ENCODE measurements at regions not wholly inside any gene's neighbourhood (a gene's known extent, or its start where the extent isn't known, plus 50 kb on each side); places are given as distances from the start of the nearest gene placed in this dataset.

DNA sequence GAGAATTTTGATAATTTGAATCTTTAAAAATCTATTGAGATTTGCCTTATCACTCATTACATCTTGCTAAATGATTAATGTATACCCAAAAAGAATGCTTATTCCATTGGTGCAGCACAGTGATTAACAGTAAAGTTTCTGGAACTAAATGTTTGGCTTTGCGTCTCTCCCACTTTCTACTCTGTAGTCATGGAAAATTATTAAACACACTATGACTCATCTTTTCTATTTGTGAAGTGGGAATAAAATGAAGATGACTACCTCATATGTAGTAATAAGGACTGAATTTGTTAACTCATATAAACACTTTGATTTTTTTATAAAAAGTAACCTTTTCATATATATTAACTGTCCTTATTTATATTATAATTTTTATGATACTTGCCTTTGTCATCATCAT lies 118.1 kb downstream of the RERGL start:
- DNase-seq (ENCODE audit: low read depth) = no peak
- H3K4me3 ChIP-seq (ENCODE audit: low read depth, low read length) = no peak overlapping the region
- TF ChIP-seq, protein P1, sequence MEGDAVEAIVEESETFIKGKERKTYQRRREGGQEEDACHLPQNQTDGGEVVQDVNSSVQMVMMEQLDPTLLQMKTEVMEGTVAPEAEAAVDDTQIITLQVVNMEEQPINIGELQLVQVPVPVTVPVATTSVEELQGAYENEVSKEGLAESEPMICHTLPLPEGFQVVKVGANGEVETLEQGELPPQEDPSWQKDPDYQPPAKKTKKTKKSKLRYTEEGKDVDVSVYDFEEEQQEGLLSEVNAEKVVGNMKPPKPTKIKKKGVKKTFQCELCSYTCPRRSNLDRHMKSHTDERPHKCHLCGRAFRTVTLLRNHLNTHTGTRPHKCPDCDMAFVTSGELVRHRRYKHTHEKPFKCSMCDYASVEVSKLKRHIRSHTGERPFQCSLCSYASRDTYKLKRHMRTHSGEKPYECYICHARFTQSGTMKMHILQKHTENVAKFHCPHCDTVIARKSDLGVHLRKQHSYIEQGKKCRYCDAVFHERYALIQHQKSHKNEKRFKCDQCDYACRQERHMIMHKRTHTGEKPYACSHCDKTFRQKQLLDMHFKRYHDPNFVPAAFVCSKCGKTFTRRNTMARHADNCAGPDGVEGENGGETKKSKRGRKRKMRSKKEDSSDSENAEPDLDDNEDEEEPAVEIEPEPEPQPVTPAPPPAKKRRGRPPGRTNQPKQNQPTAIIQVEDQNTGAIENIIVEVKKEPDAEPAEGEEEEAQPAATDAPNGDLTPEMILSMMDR (conservative IDR thresholded peaks at IDR 0.05; ENCODE audit: low read depth, low read length) = no peak

DNA sequence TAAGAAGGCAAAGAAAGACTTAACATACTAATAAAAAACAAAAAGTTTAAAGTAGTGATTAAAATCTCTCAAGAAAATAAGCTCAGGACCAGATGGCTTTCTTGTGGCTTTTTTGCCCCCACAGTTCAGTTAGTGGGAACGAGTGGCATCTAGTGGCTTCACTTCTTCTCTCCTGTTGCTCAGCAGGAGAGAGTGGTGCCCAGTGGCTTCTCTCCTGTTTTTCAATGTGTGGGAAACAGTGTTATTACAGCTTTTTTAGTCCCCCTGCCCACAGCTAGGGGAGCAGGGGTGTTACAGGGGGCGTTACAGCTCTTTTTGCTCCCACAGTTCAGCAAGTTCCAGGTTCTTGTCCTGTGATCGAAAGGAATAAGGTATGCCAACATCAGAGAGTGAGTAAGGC lies 135.2 kb downstream of the RERGL start:
- H3K4me3 ChIP-seq (ENCODE audit: low read depth, low read length) = no peak overlapping the region
- TF ChIP-seq, protein P1 (conservative IDR thresholded peaks at IDR 0.05; ENCODE audit: low read depth, low read length) = peak; percentile 13
- DNase-seq (ENCODE audit: low read depth) = no peak

DNA sequence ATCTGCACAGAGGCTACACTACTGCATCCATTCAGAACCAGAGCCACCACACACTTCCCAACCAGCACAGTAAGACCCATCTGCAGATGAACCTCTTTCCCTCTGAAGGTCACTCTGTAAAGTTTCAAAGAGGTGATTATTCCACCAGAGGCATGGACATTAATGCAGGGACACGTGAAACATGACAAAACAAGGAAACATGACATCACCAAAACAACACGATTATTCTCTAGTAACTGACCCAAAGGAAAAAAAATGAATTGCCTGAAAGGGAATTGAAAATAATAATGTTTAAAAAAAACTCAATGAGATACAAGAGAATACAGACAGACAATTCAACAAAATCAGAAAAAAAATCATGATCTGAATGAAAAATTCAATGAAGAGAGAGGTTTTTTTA lies 139.1 kb downstream of the RERGL start:
- no peak for DNase-seq (ENCODE audit: low read depth)
- TF ChIP-seq, protein P1 (conservative IDR thresholded peaks at IDR 0.05; ENCODE audit: low read depth, low read length) = no peak
- H3K4me3 ChIP-seq (ENCODE audit: low read depth, low read length) = no peak overlapping the region

DNA sequence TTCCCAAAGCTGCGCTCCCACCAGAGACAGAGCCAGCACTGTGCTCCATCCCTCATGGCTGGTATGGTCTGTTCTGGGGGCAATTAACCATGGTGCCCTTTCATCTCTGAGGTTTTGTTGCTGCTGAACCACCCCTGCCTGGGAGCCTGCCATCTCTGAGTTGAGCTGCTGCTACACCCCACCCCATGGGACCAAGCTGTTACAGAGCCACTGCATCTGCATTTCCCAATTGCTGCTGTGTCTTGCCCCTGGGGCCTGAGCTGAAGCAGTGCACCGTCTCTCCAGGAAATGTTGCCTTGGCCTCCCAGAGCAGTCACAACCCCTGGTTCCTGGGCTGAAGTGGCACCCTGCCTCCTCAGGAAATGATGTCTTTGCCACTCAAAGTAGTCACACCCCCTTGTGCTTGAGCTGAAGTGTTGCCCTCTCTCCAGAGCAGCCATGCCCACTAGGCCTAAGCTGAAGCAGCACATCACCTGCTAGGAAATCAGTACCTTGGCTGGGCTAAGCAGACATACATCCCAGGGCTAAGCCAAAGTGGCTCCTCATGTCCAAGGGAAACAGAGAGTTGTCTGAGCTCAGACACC lies 140.3 kb downstream of the RERGL start:
- TF ChIP-seq, protein P1 (conservative IDR thresholded peaks at IDR 0.05; ENCODE audit: low read depth, low read length) = no peak
- H3K4me3 ChIP-seq (ENCODE audit: low read depth, low read length) = no peak overlapping the region
- no peak for DNase-seq (ENCODE audit: low read depth)

DNA sequence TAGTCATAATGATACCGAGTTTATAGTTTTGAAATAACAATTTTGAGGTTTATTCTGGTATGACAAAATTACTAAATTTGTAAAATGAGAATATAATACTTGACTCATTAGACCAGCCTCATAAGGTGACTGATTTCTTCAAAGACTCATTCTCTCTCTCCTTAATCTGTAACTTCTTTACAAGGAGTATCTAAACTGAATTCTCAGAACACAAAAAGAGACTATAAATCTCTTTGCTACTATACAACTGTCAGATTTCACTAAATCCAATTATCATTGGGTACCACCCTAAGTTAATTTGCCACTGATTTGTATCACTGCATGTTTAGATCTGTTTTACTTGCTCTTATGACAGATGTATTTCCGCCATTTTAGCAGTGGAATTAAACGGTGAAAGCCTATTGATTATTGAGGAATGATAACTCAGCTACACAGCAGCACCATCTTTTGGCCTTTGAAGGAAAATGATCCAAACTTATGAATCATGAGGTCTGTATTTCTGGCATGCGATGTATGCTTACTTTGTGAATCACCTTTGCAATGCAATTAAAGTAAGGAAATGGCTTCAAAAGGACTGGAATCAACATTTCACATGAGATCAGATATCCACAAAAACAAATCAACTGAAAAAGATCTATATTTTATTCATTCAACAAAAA lies 161.2 kb downstream of the RERGL start:
- H3K4me3 ChIP-seq (ENCODE audit: low read depth, low read length) = no peak overlapping the region
- TF ChIP-seq, protein P1 (conservative IDR thresholded peaks at IDR 0.05; ENCODE audit: low read depth, low read length) = peak; percentile 42
- DNase-seq (ENCODE audit: low read depth) = peak; percentile 53

DNA sequence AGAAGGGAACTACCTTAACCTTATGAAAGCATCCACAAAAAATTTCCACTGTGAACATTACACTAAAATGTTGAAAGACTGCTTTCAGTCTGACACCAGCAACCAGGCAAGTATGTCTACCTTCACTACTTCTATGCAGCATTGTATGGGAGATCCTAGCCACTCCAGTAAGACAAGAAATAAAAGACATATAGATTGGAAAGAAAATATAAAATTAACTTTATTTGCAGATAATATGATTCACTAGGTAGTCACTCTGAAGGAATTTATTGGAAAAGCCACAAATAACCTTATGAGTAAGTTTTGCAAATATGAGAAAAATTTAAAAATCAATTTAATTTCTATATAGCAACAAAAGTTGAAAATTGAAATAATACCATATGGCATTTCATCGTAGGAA lies 172.0 kb downstream of the RERGL start:
- DNase-seq (ENCODE audit: low read depth) = no peak
- TF ChIP-seq, protein P1 (conservative IDR thresholded peaks at IDR 0.05; ENCODE audit: low read depth, low read length) = no peak
- H3K4me3 ChIP-seq (ENCODE audit: low read depth, low read length) = no peak overlapping the region

DNA sequence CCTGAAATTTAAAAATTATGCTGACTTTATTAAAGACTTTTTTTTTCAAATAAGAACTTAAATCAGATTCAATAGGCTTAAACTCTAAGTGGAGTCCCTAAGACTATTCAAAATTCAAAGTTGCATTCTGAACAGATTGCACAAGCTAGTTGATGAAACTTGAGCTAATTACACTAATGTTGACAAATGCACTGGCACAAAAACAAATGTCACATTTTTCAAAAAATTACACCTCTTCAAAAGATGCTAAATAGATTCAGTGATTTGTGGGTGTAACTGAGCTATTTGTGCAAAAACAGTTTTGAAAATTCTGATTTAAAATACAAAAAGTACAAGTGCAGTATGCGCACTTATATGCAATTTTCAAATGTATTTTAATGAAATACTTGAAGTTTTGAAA lies 205.4 kb downstream of the RERGL start:
- TF ChIP-seq, protein P1 (conservative IDR thresholded peaks at IDR 0.05; ENCODE audit: low read depth, low read length) = no peak
- no peak for DNase-seq (ENCODE audit: low read depth)
- H3K4me3 ChIP-seq (ENCODE audit: low read depth, low read length) = no peak overlapping the region
